ENCODE measurements at regions not wholly inside any gene's neighbourhood (a gene's known extent, or its start where the extent isn't known, plus 50 kb on each side); places are given as distances from the start of the nearest gene placed in this dataset.

- no TSS peak for BruUV-seq (replicated peaks)
- Histone ChIP-seq H3K4me3 (replicated peaks in 1 of 3; ENCODE audit: insufficient read depth in 1 of 3, low read depth in 1 of 3, low read length in 3 of 3) (no peak overlapping the region), H3K4me1 (ENCODE audit: control insufficient read depth, extremely low read depth, insufficient read depth, low read length) (no peaks in the 10 kb centered on the region), H4K20me1 (replicated peaks; ENCODE audit: control insufficient read depth, extremely low read depth, insufficient read depth, low read length) (no peaks in the 10 kb centered on the region), H3K9me1 (replicated peaks; ENCODE audit: control insufficient read depth, extremely low read depth, insufficient read depth, low read length) (no peaks in the 10 kb centered on the region), H3K36me3 (ENCODE audit: control insufficient read depth in 2 of 2, extremely low read depth in 1 of 2, insufficient read depth in 2 of 2, low read length in 2 of 2) (no peaks in the 10 kb centered on the region), H3K27me3 (ENCODE audit: control insufficient read depth in 2 of 2, insufficient read depth in 2 of 2, low read length in 2 of 2) (no peaks in the 10 kb centered on the region), H2AFZ (ENCODE audit: low read depth, low read length) (no peak overlapping the region), H3K9ac (replicated peaks; ENCODE audit: extremely low read depth, insufficient read depth, low read length) (no peak overlapping the region), H3K27ac (ENCODE audit: insufficient read depth, low read depth, low read length) (no peak overlapping the region), H3K9me3 (replicated peaks; ENCODE audit: control insufficient read depth, insufficient read depth, low read length) (no peaks in the 10 kb centered on the region), H3K4me2 (ENCODE audit: insufficient read depth, low read length) (no peak overlapping the region), H3K79me2 (ENCODE audit: control insufficient read depth, insufficient read depth, low read length) (no peaks in the 10 kb centered on the region)
- FAIRE-seq (no peak), DNase-seq (ENCODE audit: low read depth, low spot score) (peak; percentile 9)
- CTCF ChIA-PET, result no interaction called here
- intact Hi-C loops (cut with micrococcal nuclease), result no loop called here
- POLR2A ChIA-PET, result no interaction called here
- dilution Hi-C loops (cut with MboI; ENCODE audit: extremely low pct_ligation_motif_present, low sequenced_read_pairs), result no loop called here
- TF ChIP-seq POLR2A (IDR thresholded peaks at IDR 0.05; ENCODE audit: low read depth, low read length) (no peak), FOS (IDR thresholded peaks at IDR 0.05; ENCODE audit: borderline replicate concordance, insufficient read depth, low read length) (peak; percentile 41)
Measured at GRCh38 chr20:40565001-40565681, 123.9 kb downstream of the MAFB start.

- ChIA-PET POLR2A (no interaction called here), CTCF (no interaction called here)
- H3K9me1 ChIP-seq (replicated peaks; ENCODE audit: control insufficient read depth, extremely low read depth, insufficient read depth, low read length), result no peaks in the 10 kb centered on the region
- H3K36me3 ChIP-seq (ENCODE audit: control insufficient read depth in 2 of 2, extremely low read depth in 1 of 2, insufficient read depth in 2 of 2, low read length in 2 of 2), result no peaks in the 10 kb centered on the region
- no peaks in the 10 kb centered on the region for H4K20me1 ChIP-seq (replicated peaks; ENCODE audit: control insufficient read depth, extremely low read depth, insufficient read depth, low read length)
- H3K9ac ChIP-seq (replicated peaks; ENCODE audit: extremely low read depth, insufficient read depth, low read length), result no peak overlapping the region
- DNase-seq (ENCODE audit: low read depth, low spot score) (peak; percentile 35), FAIRE-seq (no peak)
- H3K4me2 ChIP-seq (ENCODE audit: insufficient read depth, low read length), result no peak overlapping the region
- no peaks in the 10 kb centered on the region for H3K9me3 ChIP-seq (replicated peaks; ENCODE audit: control insufficient read depth, insufficient read depth, low read length)
- no peaks in the 10 kb centered on the region for H3K4me1 ChIP-seq (ENCODE audit: control insufficient read depth, extremely low read depth, insufficient read depth, low read length)
- H3K27me3 ChIP-seq (ENCODE audit: control insufficient read depth in 2 of 2, insufficient read depth in 2 of 2, low read length in 2 of 2), result no peaks in the 10 kb centered on the region
- H3K4me3 ChIP-seq (replicated peaks in 1 of 3; ENCODE audit: insufficient read depth in 1 of 3, low read depth in 1 of 3, low read length in 3 of 3), result no peak overlapping the region
- no peak for TF ChIP-seq EZH2 (IDR thresholded peaks at IDR 0.05; ENCODE audit: borderline replicate concordance, low read depth, low read length, severe bottlenecking)
- TF ChIP-seq, protein P1, sequence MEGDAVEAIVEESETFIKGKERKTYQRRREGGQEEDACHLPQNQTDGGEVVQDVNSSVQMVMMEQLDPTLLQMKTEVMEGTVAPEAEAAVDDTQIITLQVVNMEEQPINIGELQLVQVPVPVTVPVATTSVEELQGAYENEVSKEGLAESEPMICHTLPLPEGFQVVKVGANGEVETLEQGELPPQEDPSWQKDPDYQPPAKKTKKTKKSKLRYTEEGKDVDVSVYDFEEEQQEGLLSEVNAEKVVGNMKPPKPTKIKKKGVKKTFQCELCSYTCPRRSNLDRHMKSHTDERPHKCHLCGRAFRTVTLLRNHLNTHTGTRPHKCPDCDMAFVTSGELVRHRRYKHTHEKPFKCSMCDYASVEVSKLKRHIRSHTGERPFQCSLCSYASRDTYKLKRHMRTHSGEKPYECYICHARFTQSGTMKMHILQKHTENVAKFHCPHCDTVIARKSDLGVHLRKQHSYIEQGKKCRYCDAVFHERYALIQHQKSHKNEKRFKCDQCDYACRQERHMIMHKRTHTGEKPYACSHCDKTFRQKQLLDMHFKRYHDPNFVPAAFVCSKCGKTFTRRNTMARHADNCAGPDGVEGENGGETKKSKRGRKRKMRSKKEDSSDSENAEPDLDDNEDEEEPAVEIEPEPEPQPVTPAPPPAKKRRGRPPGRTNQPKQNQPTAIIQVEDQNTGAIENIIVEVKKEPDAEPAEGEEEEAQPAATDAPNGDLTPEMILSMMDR (IDR thresholded peaks at IDR 0.05; ENCODE audit: extremely low read depth in 1 of 2, insufficient read depth in 1 of 2, low read depth in 1 of 2, low read length in 2 of 2), result no peak
- TF ChIP-seq MYC (IDR thresholded peaks at IDR 0.05; ENCODE audit: low read depth, low read length), result no peak
- TF ChIP-seq, protein P2, sequence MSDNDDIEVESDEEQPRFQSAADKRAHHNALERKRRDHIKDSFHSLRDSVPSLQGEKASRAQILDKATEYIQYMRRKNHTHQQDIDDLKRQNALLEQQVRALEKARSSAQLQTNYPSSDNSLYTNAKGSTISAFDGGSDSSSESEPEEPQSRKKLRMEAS (IDR thresholded peaks at IDR 0.05; ENCODE audit: insufficient read depth, insufficient read length), result no peak
- no peak for TF ChIP-seq POLR2A (IDR thresholded peaks at IDR 0.05; ENCODE audit: low read depth, low read length)
- no peak for TF ChIP-seq GATA2 (IDR thresholded peaks at IDR 0.05; ENCODE audit: insufficient read depth, insufficient read length, low read depth, low read length)
- TF ChIP-seq JUN (IDR thresholded peaks at IDR 0.05; ENCODE audit: borderline replicate concordance, insufficient read depth, insufficient read length, low read depth), result no peak
- no peak for TF ChIP-seq POLR2AphosphoS5 (IDR thresholded peaks at IDR 0.05; ENCODE audit: insufficient read depth, low read depth, low read length)
- TF ChIP-seq FOS (IDR thresholded peaks at IDR 0.05; ENCODE audit: borderline replicate concordance, insufficient read depth, low read length), result no peak
- dilution Hi-C loops (cut with MboI; ENCODE audit: extremely low pct_ligation_motif_present, low sequenced_read_pairs) (no loop called here), intact Hi-C loops (cut with micrococcal nuclease) (no loop called here)
- H3K79me2 ChIP-seq (ENCODE audit: control insufficient read depth, insufficient read depth, low read length), result no peaks in the 10 kb centered on the region
- H3K27ac ChIP-seq (ENCODE audit: insufficient read depth, low read depth, low read length), result no peak overlapping the region
- H2AFZ ChIP-seq (ENCODE audit: low read depth, low read length), result no peak overlapping the region
- no TSS peak for BruUV-seq (replicated peaks)
Measured at GRCh38 chr20:40563296-40563950, 125.6 kb downstream of the MAFB start.
